ENCODE measurements at regions not wholly inside any gene's neighbourhood (a gene's known extent, or its start where the extent isn't known, plus 50 kb on each side); places are given as distances from the start of the nearest gene placed in this dataset.

DNA sequence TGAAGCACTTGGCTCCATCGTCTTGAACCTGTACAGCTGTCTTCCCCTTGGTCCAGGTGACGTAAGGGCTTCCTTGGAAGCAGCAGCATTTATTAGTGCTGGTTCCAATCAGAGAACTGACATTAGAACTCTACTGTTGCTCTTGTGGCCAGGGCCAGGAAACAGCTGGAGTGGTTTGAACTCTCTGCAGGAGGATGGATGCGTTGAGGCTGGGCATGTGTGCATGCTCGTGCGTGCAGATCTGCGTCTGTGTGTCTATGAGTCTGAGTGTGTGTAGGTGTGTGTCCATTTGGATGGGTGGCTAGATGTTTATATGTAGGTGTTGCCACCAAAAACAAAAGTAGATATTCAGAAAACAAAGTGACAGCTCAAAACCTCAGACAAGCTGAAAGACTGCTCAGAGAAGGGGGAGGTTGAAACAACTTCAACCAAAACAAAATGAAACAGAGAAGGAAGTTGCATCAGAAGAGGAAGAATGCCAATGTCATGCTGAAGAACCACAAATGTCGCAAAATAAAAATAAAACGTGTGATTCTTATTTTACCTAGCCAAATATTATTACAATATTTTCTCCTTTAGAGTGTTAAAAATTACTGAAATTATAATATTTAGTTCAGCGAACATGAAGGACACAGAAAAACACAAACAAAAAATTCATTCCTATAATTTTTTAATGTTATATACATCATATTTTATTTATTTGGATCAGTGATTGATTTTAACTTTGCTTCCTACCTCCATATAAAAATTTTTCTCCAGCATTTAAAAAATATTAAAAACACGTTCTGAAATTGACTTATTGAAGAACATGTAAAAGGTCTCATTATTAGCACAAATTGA is 96.1 kb upstream of the MKLN1 start:
- intact Hi-C loops (cut with DNase I): no loop called here
- 49% methylated on average over 8 of the region's 10 CpGs for WGBS (ENCODE audit: insufficient coverage, low coverage, low lambda C conversion rate, missing lambda C conversion rate)
- DNase-seq: peak in 1 of 3 donors; percentile 59
- Histone ChIP-seq H3K36me3 (no peaks in the 10 kb centered on the region), H3K4me1 (peaks cover 0 to 1% (median under 1%) of the 10 kb centered on the region in 4 donors), H3K4me3 (no peak overlapping the region), H3K9me3 (no peaks in the 10 kb centered on the region), H3K27me3 (no peaks in the 10 kb centered on the region), H3K27ac (peak overlapping the region in 1 of 3 donors; percentile 15)
- peak; percentile 28 to 57 (median 45) for ATAC-seq
- TF ChIP-seq POLR2A (IDR thresholded peaks at IDR 0.05): no peak
- TF ChIP-seq, protein P1, sequence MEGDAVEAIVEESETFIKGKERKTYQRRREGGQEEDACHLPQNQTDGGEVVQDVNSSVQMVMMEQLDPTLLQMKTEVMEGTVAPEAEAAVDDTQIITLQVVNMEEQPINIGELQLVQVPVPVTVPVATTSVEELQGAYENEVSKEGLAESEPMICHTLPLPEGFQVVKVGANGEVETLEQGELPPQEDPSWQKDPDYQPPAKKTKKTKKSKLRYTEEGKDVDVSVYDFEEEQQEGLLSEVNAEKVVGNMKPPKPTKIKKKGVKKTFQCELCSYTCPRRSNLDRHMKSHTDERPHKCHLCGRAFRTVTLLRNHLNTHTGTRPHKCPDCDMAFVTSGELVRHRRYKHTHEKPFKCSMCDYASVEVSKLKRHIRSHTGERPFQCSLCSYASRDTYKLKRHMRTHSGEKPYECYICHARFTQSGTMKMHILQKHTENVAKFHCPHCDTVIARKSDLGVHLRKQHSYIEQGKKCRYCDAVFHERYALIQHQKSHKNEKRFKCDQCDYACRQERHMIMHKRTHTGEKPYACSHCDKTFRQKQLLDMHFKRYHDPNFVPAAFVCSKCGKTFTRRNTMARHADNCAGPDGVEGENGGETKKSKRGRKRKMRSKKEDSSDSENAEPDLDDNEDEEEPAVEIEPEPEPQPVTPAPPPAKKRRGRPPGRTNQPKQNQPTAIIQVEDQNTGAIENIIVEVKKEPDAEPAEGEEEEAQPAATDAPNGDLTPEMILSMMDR (IDR thresholded peaks at IDR 0.05): no peak

DNA sequence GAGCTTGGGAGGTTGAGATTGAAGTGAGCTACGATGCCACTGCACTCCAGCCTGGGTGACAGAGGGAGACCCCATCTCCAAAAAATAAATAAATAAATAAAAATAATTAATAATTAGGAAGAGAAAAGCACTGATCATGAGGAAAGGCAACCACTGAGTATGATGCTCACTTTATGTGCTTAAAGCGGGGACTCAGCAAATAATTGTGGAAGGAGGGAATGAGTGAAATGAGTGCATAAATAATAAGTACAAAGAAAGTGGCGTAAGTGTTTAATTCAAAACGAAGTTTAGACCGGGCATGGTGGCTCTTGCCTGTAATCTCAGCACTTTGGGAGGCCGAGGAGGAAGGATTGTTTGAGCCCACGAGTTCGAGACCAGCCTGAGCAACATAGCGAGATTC is 94.9 kb upstream of the MKLN1 start:
- ATAC-seq (no peak), DNase-seq (no peak)
- 89% methylated on average over 8 of the region's 9 CpGs for WGBS (ENCODE audit: insufficient coverage, low coverage, low lambda C conversion rate, missing lambda C conversion rate)
- intact Hi-C loops (cut with DNase I): no loop called here
- Histone ChIP-seq H3K27ac (no peak overlapping the region), H3K36me3 (no peaks in the 10 kb centered on the region), H3K4me3 (no peak overlapping the region), H3K4me1 (no peaks in the 10 kb centered on the region), H3K9me3 (no peaks in the 10 kb centered on the region), H3K27me3 (no peaks in the 10 kb centered on the region)
- TF ChIP-seq, protein P1 (IDR thresholded peaks at IDR 0.05): no peak
- TF ChIP-seq POLR2A (IDR thresholded peaks at IDR 0.05): no peak

DNA sequence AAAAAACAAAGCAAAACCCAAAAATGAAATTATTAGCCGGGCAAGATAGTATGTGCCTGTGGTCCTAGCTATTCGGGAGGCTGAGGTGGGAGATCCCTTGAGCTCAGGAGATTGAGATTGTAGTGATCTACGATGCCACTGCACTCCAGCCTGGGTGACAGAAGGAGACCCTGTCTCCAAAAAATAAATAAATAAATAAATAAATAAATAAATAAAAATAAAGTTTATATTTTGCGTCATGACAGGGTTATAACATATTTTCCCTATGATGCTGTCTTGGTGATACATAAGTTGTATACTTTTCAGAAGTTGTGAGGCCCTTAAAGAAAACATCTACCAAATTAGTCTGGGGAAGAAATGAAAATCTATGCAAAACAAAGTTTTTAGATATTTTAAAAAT is 94.5 kb upstream of the MKLN1 start:
- no peaks in the 10 kb centered on the region for H3K4me1 ChIP-seq
- no peaks in the 10 kb centered on the region for H3K36me3 ChIP-seq
- ATAC-seq (no peak), DNase-seq (no peak)
- no peak overlapping the region for H3K27ac ChIP-seq
- H3K9me3 ChIP-seq: no peaks in the 10 kb centered on the region
- intact Hi-C loops (cut with DNase I): no loop called here
- no peak for TF ChIP-seq POLR2A (IDR thresholded peaks at IDR 0.05)
- TF ChIP-seq, protein P1 (IDR thresholded peaks at IDR 0.05): no peak
- H3K27me3 ChIP-seq: no peaks in the 10 kb centered on the region
- WGBS (ENCODE audit: insufficient coverage, low coverage, low lambda C conversion rate, missing lambda C conversion rate): 98% methylated on average over 4 of the region's 4 CpGs
- H3K4me3 ChIP-seq: no peak overlapping the region

DNA sequence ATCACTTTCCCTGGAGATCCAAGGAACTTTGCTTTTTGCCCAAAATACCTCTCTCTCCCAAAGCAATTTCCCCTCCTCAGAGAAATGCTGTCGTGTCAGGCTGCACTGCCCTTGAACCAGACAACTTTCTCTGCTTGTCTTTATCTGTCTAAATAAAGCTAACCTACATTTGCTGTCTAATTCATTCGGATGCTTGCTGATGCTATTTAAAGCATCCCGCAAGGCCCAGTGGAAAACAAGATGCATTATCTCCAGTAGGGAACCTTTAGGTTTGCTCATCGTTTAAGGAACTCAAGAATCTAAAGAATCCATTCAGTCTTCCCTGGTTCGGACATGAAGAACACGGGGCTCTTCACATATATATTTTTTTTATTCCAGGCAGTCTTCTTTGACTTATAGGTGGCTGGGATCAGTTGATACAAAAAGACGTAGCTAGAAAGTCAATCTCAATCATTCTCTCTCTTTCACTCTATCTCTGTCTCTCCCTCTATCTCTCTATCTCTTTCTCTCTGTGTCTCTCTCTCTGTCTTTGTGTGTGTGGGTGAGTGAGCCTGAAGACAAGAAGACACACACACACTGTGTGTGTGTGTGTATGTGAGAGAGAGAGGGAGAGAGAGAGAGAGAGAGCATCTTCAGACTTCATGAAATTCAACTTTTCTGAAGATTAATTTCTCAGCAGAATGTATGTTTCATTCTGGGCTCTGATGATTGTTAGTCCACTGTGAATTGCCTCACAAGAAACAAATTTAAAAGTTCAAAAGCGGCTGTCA is 92.8 kb upstream of the MKLN1 start:
- Histone ChIP-seq H3K9me3 (no peaks in the 10 kb centered on the region), H3K4me3 (no peak overlapping the region), H3K4me1 (no peaks in the 10 kb centered on the region), H3K27ac (no peak overlapping the region), H3K36me3 (no peaks in the 10 kb centered on the region), H3K27me3 (no peaks in the 10 kb centered on the region)
- DNase-seq (no peak), ATAC-seq (no peak)
- TF ChIP-seq, protein P1 (IDR thresholded peaks at IDR 0.05): no peak
- no peak for TF ChIP-seq POLR2A (IDR thresholded peaks at IDR 0.05)
- intact Hi-C loops (cut with DNase I): no loop called here
- WGBS (ENCODE audit: insufficient coverage, low coverage, low lambda C conversion rate, missing lambda C conversion rate): 57% methylated on average over 8 of the region's 8 CpGs
